ENCODE measurements at regions not wholly inside any gene's neighbourhood (a gene's known extent, or its start where the extent isn't known, plus 50 kb on each side); places are given as distances from the start of the nearest gene placed in this dataset.
A peak's percentile ranks its signal among the peaks of the same experiment; 100 is the strongest.
"Not testable (repeated sequence)": the region's sequence is repeated elsewhere in the genome, so short reads cannot be mapped to it uniquely, and the experiment has no call there.

DNA sequence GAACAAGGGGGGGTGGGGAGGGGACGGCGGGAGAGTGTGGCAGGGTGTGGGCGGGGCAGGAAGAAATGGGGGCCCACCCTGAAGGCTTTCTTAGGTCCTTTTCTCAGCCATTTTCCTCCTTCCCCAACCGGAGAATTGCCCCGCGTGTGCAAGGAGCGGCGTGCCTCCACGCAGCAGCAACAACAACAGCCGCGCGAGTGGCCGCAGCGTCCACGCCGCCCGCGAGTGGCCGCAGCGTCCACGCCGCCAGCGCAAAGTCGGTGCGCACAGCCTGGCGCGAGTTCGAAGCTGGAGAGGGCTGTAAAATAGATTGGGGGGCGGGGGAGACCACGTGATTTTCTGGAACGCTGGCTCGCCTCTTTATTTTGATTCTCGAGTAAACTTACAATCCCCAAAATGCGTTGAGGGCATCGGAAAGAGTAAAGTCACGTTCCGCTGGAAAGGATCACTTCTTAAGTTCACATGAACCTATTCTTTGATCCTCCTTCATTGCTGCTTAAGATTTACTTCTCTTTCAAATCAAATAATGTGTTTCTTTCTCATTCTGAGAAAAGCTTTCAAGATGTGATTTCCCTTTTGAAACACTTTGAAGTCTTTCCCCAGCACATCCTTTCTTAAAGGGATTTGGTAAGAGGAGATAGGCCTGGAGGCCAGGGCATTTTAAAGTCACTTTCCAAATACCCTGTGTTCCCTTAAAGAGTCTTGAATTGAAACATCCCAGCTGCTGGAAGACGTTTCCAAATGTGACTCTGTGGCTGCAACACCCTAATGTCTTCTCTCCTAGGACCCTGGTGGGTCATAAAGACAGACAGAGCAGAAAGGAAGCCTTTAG lies 66.7 kb upstream of the ZNF217 start:
- no peaks in the 10 kb centered on the region for H3K36me3 ChIP-seq (ENCODE audit: insufficient read depth, low read length)
- peak overlapping the region; percentile 59; the same call in 1 of the 2 replicates for H3K9ac ChIP-seq (ENCODE audit: low read depth, low read length)
- H3K4me1 ChIP-seq (ENCODE audit: insufficient read depth, low read length): peaks cover 16% of the 10 kb centered on the region
- H3K9me3 ChIP-seq (ENCODE audit: control insufficient read depth, insufficient read depth, low read length): no peaks in the 10 kb centered on the region

- Histone ChIP-seq H3K4me1 (ENCODE audit: insufficient read depth, low read length) (peaks cover 20% of the 10 kb centered on the region), H3K36me3 (ENCODE audit: insufficient read depth, low read length) (no peaks in the 10 kb centered on the region), H3K9ac (ENCODE audit: low read depth, low read length) (peak overlapping the region; percentile 35; the same call in 1 of the 2 replicates), H3K9me3 (ENCODE audit: control insufficient read depth, insufficient read depth, low read length) (no peaks in the 10 kb centered on the region)
Measured at GRCh38 chr20:53658973-53659372, 65.3 kb upstream of the ZNF217 start.

DNA sequence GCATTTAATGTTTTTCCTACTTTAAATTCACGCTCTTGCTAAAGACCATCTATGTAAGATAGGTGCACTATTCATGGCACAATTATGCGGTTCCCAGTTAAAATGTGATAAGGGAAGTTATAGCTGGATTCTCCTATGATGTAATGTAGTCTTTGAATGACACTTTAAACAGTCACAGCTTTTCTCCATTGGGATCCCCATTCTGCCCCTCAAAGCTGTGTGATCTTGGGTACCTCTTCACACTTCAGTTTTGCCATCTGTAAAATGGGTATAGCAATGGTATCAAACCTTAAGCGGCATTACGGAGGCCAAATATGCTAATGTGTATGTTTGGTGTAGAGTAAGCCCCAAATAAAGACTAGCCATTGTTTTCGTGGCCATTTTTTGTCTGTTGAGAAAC lies 64.7 kb upstream of the ZNF217 start:
- Histone ChIP-seq H3K36me3 (ENCODE audit: insufficient read depth, low read length) (no peaks in the 10 kb centered on the region), H3K9ac (ENCODE audit: low read depth, low read length) (no peak overlapping the region), H3K4me1 (ENCODE audit: insufficient read depth, low read length) (peaks cover 21% of the 10 kb centered on the region)

GRCh38 chr20:53657732-53658131 lies 64.1 kb upstream of the ZNF217 start:
- H3K4me1 ChIP-seq (ENCODE audit: insufficient read depth, low read length): peaks cover 23% of the 10 kb centered on the region
- H3K9ac ChIP-seq (ENCODE audit: low read depth, low read length): no peak overlapping the region
- H3K36me3 ChIP-seq (ENCODE audit: insufficient read depth, low read length): no peaks in the 10 kb centered on the region
- no peaks in the 10 kb centered on the region for H3K9me3 ChIP-seq (ENCODE audit: control insufficient read depth, insufficient read depth, low read length)

More for the DNA sequence above, 64.7 kb upstream of the ZNF217 start:
- H3K9me3 ChIP-seq (ENCODE audit: control insufficient read depth, insufficient read depth, low read length): no peaks in the 10 kb centered on the region

GRCh38 chr20:53657279-53657678 lies 63.6 kb upstream of the ZNF217 start:
- Histone ChIP-seq H3K36me3 (ENCODE audit: insufficient read depth, low read length) (no peaks in the 10 kb centered on the region), H3K4me1 (ENCODE audit: insufficient read depth, low read length) (peaks cover 23% of the 10 kb centered on the region), H3K9me3 (ENCODE audit: control insufficient read depth, insufficient read depth, low read length) (no peaks in the 10 kb centered on the region), H3K9ac (ENCODE audit: low read depth, low read length) (no peak overlapping the region)

DNA sequence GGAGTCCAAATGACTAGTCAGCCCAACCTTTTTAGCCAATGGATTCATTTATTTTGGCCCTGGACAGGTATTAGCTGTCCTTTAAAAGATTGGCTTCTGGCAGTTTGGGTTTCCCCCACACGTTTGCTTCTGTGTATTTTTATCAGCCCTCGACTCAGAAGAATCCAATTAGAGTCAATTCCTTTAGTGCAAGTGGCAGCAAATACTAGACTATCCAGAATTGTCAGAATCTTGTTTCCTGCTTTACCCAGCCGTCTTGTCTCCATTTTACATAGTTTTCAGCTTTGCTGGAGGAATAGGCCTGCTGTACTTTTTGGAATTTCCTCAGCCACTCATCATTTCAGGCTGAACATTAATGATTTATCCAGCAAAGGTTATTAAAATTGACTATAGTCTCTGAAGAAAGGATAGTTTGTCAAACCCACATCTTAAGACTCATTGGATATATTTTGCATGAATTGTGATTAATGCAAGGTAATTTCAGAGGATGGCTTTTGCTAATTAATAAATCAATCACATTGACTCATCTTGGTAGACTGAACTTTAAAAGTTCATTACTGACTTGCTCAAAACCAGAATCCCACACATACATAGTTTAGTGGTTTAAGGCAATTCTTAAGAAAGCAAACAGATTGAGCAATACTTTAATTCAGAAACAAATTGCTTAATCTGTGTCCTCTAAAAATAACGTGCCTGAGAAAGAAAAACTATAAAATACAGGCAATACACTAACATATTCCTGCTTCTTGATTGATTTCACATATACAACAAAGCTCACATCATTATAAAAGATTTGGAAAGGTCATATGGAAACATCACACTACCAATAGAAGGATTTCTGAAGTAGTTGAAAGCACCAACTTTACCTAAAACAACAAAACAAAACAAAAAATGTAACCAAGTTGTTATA lies 62.9 kb upstream of the ZNF217 start:
- H3K4me1 ChIP-seq (ENCODE audit: insufficient read depth, low read length): peaks cover 23% of the 10 kb centered on the region
- H3K36me3 ChIP-seq (ENCODE audit: insufficient read depth, low read length): no peaks in the 10 kb centered on the region
- no peak overlapping the region for H3K9ac ChIP-seq (ENCODE audit: low read depth, low read length)
- H3K9me3 ChIP-seq (ENCODE audit: control insufficient read depth, insufficient read depth, low read length): no peaks in the 10 kb centered on the region

GRCh38 chr20:53655625-53656292 lies 62.1 kb upstream of the ZNF217 start:
- H3K9me3 ChIP-seq (ENCODE audit: control insufficient read depth, insufficient read depth, low read length): no peaks in the 10 kb centered on the region
- no peaks in the 10 kb centered on the region for H3K36me3 ChIP-seq (ENCODE audit: insufficient read depth, low read length)
- no peak overlapping the region for H3K9ac ChIP-seq (ENCODE audit: low read depth, low read length)
- peaks cover 19% of the 10 kb centered on the region for H3K4me1 ChIP-seq (ENCODE audit: insufficient read depth, low read length)

GRCh38 chr20:53654932-53655624 lies 61.4 kb upstream of the ZNF217 start:
- H3K4me1 ChIP-seq (ENCODE audit: insufficient read depth, low read length): peaks cover 15% of the 10 kb centered on the region; the same call in 1 of the 2 replicates
- H3K9me3 ChIP-seq (ENCODE audit: control insufficient read depth, insufficient read depth, low read length): no peaks in the 10 kb centered on the region
- no peak overlapping the region for H3K9ac ChIP-seq (ENCODE audit: low read depth, low read length)
- no peaks in the 10 kb centered on the region for H3K36me3 ChIP-seq (ENCODE audit: insufficient read depth, low read length)

GRCh38 chr20:53654521-53654920 lies 60.9 kb upstream of the ZNF217 start:
- H3K9me3 ChIP-seq (ENCODE audit: control insufficient read depth, insufficient read depth, low read length); H3K36me3 ChIP-seq (ENCODE audit: insufficient read depth, low read length); H3K9ac ChIP-seq (ENCODE audit: low read depth, low read length): not testable (repeated sequence)
- peaks cover 15% of the 10 kb centered on the region; the same call in 1 of the 2 replicates for H3K4me1 ChIP-seq (ENCODE audit: insufficient read depth, low read length)

DNA sequence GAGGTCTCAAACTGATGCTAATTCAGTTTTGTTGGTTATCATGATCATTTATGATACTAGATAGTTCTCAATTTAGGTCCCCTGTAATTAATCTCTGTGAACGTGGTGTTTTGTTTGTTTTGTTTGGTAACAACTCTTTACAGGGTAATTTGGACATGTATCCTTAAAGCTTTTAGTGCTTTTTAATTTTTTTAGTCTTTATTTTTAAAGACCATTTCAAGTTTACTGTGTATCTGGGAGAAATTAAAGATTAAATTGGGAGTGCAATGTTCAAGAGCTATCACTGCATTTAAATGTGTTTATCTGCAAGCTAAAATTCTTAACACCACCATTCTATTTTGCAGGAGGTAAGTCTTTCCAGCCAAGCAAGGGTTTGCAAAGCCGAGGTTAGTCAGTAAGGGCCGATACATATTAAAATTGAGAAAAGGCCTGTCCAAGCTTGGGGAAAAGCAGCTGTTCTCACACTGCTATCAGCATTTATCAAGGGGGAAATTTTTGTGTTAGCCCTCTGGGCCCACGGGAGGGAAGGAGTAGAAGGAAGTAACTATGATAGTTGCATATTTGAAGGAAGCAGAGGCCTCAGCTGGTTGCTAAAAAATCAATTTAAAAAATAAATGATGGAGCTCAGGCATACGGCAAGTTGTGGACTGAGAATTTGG lies 59.3 kb upstream of the ZNF217 start:
- Histone ChIP-seq H3K9me3 (ENCODE audit: control insufficient read depth, insufficient read depth, low read length) (no peaks in the 10 kb centered on the region), H3K36me3 (ENCODE audit: insufficient read depth, low read length) (no peaks in the 10 kb centered on the region), H3K9ac (ENCODE audit: low read depth, low read length) (no peak overlapping the region), H3K4me1 (ENCODE audit: insufficient read depth, low read length) (peaks cover 15% of the 10 kb centered on the region; the same call in 1 of the 2 replicates)

- Histone ChIP-seq H3K9ac (ENCODE audit: low read depth, low read length) (no peak overlapping the region), H3K4me1 (ENCODE audit: insufficient read depth, low read length) (peaks cover 10% of the 10 kb centered on the region; the same call in 1 of the 2 replicates), H3K36me3 (ENCODE audit: insufficient read depth, low read length) (no peaks in the 10 kb centered on the region), H3K9me3 (ENCODE audit: control insufficient read depth, insufficient read depth, low read length) (no peaks in the 10 kb centered on the region)
Measured at GRCh38 chr20:53652090-53652858, 58.6 kb upstream of the ZNF217 start.

- H3K36me3 ChIP-seq (ENCODE audit: insufficient read depth, low read length); H3K4me1 ChIP-seq (ENCODE audit: insufficient read depth, low read length); H3K9ac ChIP-seq (ENCODE audit: low read depth, low read length); H3K9me3 ChIP-seq (ENCODE audit: control insufficient read depth, insufficient read depth, low read length): not testable (repeated sequence)
Measured at GRCh38 chr20:53649493-53649892, 55.9 kb upstream of the ZNF217 start.

DNA sequence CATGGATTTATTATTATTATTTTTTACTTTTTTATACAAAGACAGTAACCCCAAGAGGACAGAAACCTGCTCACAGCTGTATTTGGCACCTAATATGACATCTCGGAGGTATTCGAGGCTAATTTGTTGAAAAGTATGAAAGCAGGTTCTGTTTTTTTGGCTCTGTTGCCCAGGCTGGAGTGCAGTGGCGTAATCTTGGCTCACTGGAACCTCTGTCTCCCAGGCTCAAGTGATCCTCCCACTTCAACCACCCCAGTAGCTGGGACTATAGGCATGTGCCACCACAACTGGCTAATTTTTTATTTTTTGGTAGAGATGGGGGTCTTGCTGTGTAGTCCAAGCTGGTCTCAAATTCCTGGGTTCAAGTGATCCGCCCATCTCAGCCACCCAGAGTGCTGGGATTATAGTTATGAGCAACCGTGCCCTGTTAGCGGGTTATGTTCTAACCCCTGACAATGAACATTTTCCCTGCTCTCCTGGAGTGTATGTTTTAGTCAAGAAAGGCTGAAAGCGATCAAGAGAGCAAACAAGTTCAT lies 53.7 kb upstream of the ZNF217 start:
- H3K9me3 ChIP-seq (ENCODE audit: control insufficient read depth, insufficient read depth, low read length): no peaks in the 10 kb centered on the region
- H3K4me1 ChIP-seq (ENCODE audit: insufficient read depth, low read length): peaks cover 10% of the 10 kb centered on the region; the same call in 1 of the 2 replicates

More for the DNA sequence above, 53.7 kb upstream of the ZNF217 start:
- no peak overlapping the region for H3K9ac ChIP-seq (ENCODE audit: low read depth, low read length)
- H3K36me3 ChIP-seq (ENCODE audit: insufficient read depth, low read length): no peaks in the 10 kb centered on the region
